Neuronal stem cell (in vitro differentiated cells): ENCODE measurements at regions not wholly inside any gene's neighbourhood (a gene's known extent, or its start where the extent isn't known, plus 50 kb on each side); places are given as distances from the start of the nearest gene placed in this dataset.

Experiments used
- DNase-seq: peaks from one replicate; pipeline ENCODE4 v3.0.0-alpha.2; 2013; ENCODE audit warnings: low spot score
- H2AFZ ChIP-seq: one replicate; pipeline ENCODE4 v1.6.1; 2013; ENCODE audit warnings: mild to moderate bottlenecking, low read length, inconsistent platforms
- H2AK5ac ChIP-seq: 2 replicates; pipeline ENCODE4 v1.6.1; 2013; ENCODE audit warnings: low read depth, mild to moderate bottlenecking, inconsistent platforms, low read length, moderate library complexity, mixed read lengths
- H2BK120ac ChIP-seq: 2 replicates; pipeline ENCODE4 v1.6.1; 2013; ENCODE audit warnings: low read depth, mild to moderate bottlenecking, inconsistent platforms, low read length, moderate library complexity, mixed read lengths
- H2BK12ac ChIP-seq: one replicate; pipeline ENCODE4 v1.6.1; 2013; ENCODE audit warnings: low read length, inconsistent platforms
- H2BK15ac ChIP-seq: 2 replicates; pipeline ENCODE4 v1.6.1; 2013; ENCODE audit warnings: mild to moderate bottlenecking, low read length, inconsistent platforms, mixed read lengths
- H2BK5ac ChIP-seq: one replicate; pipeline ENCODE4 v1.6.1; 2013; ENCODE audit warnings: inconsistent platforms, mild to moderate bottlenecking, low read length, moderate library complexity
- H3K14ac ChIP-seq: one replicate; pipeline ENCODE4 v1.6.1; 2013; ENCODE audit warnings: low read length, inconsistent platforms
- H3K18ac ChIP-seq: 2 replicates; pipeline ENCODE4 v1.6.1; 2013; ENCODE audit warnings: low read length, inconsistent platforms
- H3K23ac ChIP-seq: 2 replicates; pipeline ENCODE4 v1.6.1; 2013; ENCODE audit warnings: low read depth, mild to moderate bottlenecking, mixed read lengths, low read length, inconsistent platforms; ENCODE audit not compliant: poor library complexity
- H3K27ac ChIP-seq: replicated peaks from 3 replicates; pipeline ENCODE4 v1.5.1; 2013; ENCODE audit warnings: low read length, inconsistent platforms
- H3K27me3 ChIP-seq, 3 experiments: 2 replicates each; pipeline ENCODE4 v1.6.1; 2013; ENCODE audit warnings: low read length in 3 of 3, mild to moderate bottlenecking in 2 of 3, inconsistent platforms in 1 of 3, low read depth in 1 of 3, mixed read lengths in 1 of 3, moderate library complexity in 1 of 3; ENCODE audit not compliant: control insufficient read depth in 3 of 3, insufficient read depth in 3 of 3
- H3K36me3 ChIP-seq, 2 donors: replicated peaks in 1 of 2; 2 replicates each; pipeline ENCODE4 v1.6.1; 2013; ENCODE audit warnings: low read length in 2 of 2; ENCODE audit not compliant: control insufficient read depth in 2 of 2, insufficient read depth in 2 of 2
- H3K4ac ChIP-seq: 2 replicates; pipeline ENCODE4 v1.6.1; 2013; ENCODE audit warnings: inconsistent platforms, mild to moderate bottlenecking, low read length, moderate library complexity
- H3K4me1 ChIP-seq, 2 donors: 1 replicate in 1 of 2; 2 replicates in 1 of 2; pipeline ENCODE4 v1.6.1; 2013; ENCODE audit warnings: low read length in 2 of 2, low read depth in 1 of 2; ENCODE audit not compliant: control insufficient read depth in 2 of 2, insufficient read depth in 1 of 2
- H3K4me2 ChIP-seq: one replicate; pipeline ENCODE4 v1.6.1; 2013; ENCODE audit warnings: mild to moderate bottlenecking, low read length, inconsistent platforms; ENCODE audit not compliant: insufficient read depth, poor library complexity, severe bottlenecking
- H3K4me3 ChIP-seq, 2 donors: 2 replicates each; pipeline ENCODE4 v1.5.1; 2013; ENCODE audit warnings: low read length in 2 of 2, mild to moderate bottlenecking in 2 of 2, inconsistent platforms in 1 of 2, moderate library complexity in 1 of 2
- H3K79me1 ChIP-seq: one replicate; pipeline ENCODE4 v1.6.1; 2013; ENCODE audit warnings: low read depth, mild to moderate bottlenecking, inconsistent platforms, low read length, moderate library complexity
- H3K9ac ChIP-seq: one replicate; pipeline ENCODE4 v1.6.1; 2013; ENCODE audit warnings: mild to moderate bottlenecking, low read depth, low read length, inconsistent platforms; ENCODE audit not compliant: poor library complexity
- H3K9me3 ChIP-seq, 2 donors: replicated peaks in 1 of 2; 2 replicates each; pipeline versions ENCODE3 to v1.6.1; 2013; ENCODE audit warnings: low read length in 2 of 2, mild to moderate bottlenecking in 2 of 2, inconsistent platforms in 1 of 2, low read depth in 1 of 2, mixed read lengths in 1 of 2, moderate library complexity in 1 of 2; ENCODE audit not compliant: control insufficient read depth in 2 of 2, insufficient read depth in 1 of 2
- H4K8ac ChIP-seq: one replicate; pipeline ENCODE4 v1.6.1; 2013; ENCODE audit warnings: low read depth, mild to moderate bottlenecking, inconsistent platforms, low read length, moderate library complexity
- H4K91ac ChIP-seq: one replicate; pipeline ENCODE4 v1.6.1; 2013; ENCODE audit warnings: low read length, low read depth, mild to moderate bottlenecking, inconsistent platforms; ENCODE audit not compliant: poor library complexity
- WGBS, 2 donors: extraction: QIAGEN DNeasy Blood & Tissue Kit; methylation state at CpG; one replicate each; pipeline ENCODE4 v1.1.7; 2013; ENCODE audit warnings: missing lambda C conversion rate in 2 of 2, mixed read lengths in 1 of 2; ENCODE audit not compliant: insufficient read length in 2 of 2, insufficient replicate concordance in 1 of 2; ENCODE audit errors: extremely low coverage in 2 of 2; 5-methylcytosine and 5-hydroxymethylcytosine counted together

DNA sequence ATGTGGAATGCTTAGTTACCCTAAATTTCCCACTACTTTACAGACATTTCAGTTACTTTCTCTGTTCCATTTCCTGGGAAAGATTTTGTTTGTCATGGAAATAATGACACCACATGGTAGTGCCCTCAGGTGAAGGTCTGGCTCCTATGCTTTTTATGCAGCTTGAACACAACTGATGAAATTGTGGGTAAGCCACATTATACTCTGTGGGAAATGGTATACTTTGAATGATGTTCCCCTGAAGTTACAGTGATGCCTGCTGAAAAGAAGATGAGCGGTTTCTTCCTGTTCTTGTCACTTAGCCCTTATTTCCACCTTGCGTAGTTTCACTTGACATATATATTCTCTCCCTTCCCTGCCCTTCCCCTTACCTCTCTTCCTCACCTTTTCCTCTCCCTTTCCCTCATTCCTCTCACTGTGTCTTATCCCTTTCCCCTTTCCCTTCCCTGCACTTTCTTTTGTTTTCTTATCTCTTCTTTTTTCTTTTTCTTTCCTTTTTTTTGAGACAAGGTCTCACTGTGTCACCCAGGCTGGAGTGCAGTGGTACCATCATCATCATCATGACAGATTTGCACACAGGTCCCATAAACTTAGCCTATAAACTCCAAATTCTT lies 280.8 kb upstream of the IL12B start:
- Histone ChIP-seq H3K27ac (no peak overlapping the region), H3K4me1 (no peaks in the 10 kb centered on the region), H2AK5ac (no peak overlapping the region), H2BK12ac (no peak overlapping the region), H4K91ac (no peak overlapping the region), H3K4ac (no peak overlapping the region), H3K36me3 (no peaks in the 10 kb centered on the region), H3K9me3 (no peaks in the 10 kb centered on the region), H3K18ac (no peak overlapping the region), H3K23ac (no peak overlapping the region), H3K14ac (no peak overlapping the region), H3K9ac (no peak overlapping the region), H2BK120ac (no peak overlapping the region), H3K27me3 (no peaks in the 10 kb centered on the region), H3K4me3 (no peak overlapping the region), H4K8ac (no peak overlapping the region), H2AFZ (no peak overlapping the region), H2BK15ac (no peak overlapping the region), H3K4me2 (no peak overlapping the region), H3K79me1 (no peaks in the 10 kb centered on the region), H2BK5ac (no peak overlapping the region)
- DNase-seq = no peak
- WGBS, 2 donors = no CpG with 5 or more reads among the region's 2 CpGs

DNA sequence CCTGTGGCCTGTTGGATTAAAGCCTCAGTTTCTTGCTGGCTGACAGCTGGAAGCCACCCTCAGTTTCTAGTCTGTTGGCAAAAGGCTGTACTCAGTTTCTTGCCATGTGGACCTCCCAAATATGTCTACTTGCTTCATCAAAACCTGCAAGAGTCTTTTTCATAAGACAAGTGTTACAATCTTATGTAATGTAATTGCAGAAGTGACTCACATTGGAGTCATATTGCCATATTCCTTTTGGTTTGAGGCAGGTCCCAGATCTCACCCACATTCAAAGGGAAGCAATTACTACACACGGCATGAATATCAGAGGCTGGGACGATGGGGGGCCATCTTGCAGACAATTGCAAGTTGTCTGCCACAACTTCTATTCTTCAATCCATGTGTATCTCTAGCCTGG lies 286.7 kb upstream of the IL12B start:
- H3K9me3 ChIP-seq = no peaks in the 10 kb centered on the region
- H3K4me3 ChIP-seq = no peak overlapping the region
- H2BK5ac ChIP-seq = no peak overlapping the region
- no peak overlapping the region for H2BK120ac ChIP-seq
- no peak overlapping the region for H2AK5ac ChIP-seq
- H3K27ac ChIP-seq = no peak overlapping the region
- H2AFZ ChIP-seq = no peak overlapping the region
- no peaks in the 10 kb centered on the region for H3K27me3 ChIP-seq
- no peak overlapping the region for H2BK15ac ChIP-seq
- H3K23ac ChIP-seq = no peak overlapping the region
- no peak overlapping the region for H3K4me2 ChIP-seq
- no peak overlapping the region for H3K9ac ChIP-seq
- H2BK12ac ChIP-seq = no peak overlapping the region
- H3K18ac ChIP-seq = no peak overlapping the region
- H3K79me1 ChIP-seq = no peaks in the 10 kb centered on the region
- no peak overlapping the region for H4K91ac ChIP-seq
- no CpG with 5 or more reads among the region's 2 CpGs for WGBS, 2 donors
- no peak overlapping the region for H3K14ac ChIP-seq
- no peaks in the 10 kb centered on the region for H3K4me1 ChIP-seq
- no peak for DNase-seq
- H4K8ac ChIP-seq = no peak overlapping the region
- no peak overlapping the region for H3K4ac ChIP-seq
- H3K36me3 ChIP-seq = no peaks in the 10 kb centered on the region

DNA sequence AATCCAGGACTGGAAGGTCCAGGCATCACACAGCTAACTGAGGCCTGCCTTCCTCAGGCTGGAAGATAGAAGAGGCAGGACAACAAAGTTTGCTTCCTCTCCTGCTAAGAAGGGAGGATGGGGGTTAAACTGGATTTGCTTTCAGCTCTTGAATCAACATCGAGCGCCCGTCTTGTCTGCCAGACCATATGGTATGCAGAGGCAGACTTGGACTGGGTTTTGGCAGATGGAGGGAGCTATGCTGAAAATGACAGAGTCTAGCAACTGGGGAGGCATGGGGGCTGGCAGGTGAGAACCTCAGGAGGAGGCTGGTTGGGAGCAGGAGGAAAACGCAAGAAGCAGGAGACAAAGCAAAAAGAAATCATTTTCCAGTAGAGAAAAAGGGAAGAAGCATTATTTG lies 289.5 kb upstream of the IL12B start:
- Histone ChIP-seq H2AK5ac (no peak overlapping the region), H3K27me3 (no peaks in the 10 kb centered on the region)

DNA sequence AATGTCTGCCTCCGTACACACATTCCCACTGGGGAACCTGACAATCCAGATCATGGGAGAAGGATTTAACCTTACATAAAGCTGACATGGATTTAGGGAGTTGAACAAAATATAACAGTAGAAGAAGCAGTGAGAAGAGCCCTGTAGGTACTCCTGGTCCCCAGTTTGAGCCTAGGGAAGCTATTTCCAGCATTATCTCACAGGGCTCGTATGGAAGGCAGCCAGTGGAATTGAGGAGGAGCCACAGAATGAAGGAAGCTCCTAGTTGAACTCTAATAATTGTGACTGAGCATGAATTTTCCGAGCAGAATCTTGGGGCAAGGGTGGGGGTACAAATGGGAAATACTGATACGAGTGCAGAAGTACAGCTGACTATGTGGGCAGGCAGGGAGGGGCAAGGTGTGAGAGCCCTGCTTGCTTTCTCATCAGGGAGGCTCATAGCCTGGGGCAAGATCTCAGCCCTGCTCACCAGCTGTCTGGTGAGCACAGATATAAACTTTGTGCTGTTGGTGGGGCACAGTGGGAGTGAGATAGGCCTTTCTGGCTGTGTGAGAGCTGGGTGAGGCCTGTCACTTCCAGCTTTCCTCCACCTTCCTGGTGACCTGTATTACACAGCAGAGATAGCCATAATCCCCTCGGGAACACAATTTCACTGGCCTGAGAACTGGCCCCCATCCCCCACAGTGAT lies 290.7 kb upstream of the IL12B start:
- no peak overlapping the region for H3K4me3 ChIP-seq
- no peaks in the 10 kb centered on the region for H3K4me1 ChIP-seq
- no peak for DNase-seq

More for the DNA sequence above, 289.5 kb upstream of the IL12B start:
- no peak overlapping the region for H3K4ac ChIP-seq
- no peaks in the 10 kb centered on the region for H3K4me1 ChIP-seq
- H3K36me3 ChIP-seq = no peaks in the 10 kb centered on the region
- H3K9ac ChIP-seq = no peak overlapping the region
- no peak overlapping the region for H3K4me3 ChIP-seq
- no peaks in the 10 kb centered on the region for H3K79me1 ChIP-seq
- H2BK15ac ChIP-seq = no peak overlapping the region
- no peak overlapping the region for H3K27ac ChIP-seq
- no peak overlapping the region for H4K91ac ChIP-seq
- peak overlapping the region; percentile 52 for H3K18ac ChIP-seq
- no peak overlapping the region for H2BK120ac ChIP-seq
- H2AFZ ChIP-seq = no peak overlapping the region
- no peak overlapping the region for H2BK5ac ChIP-seq
- H3K4me2 ChIP-seq = no peak overlapping the region
- H3K23ac ChIP-seq = no peak overlapping the region
- no peaks in the 10 kb centered on the region for H3K9me3 ChIP-seq
- no peak overlapping the region for H2BK12ac ChIP-seq
- no CpG with 5 or more reads among the region's 4 CpGs for WGBS, 2 donors
- DNase-seq = no peak
- no peak overlapping the region for H3K14ac ChIP-seq
- no peak overlapping the region for H4K8ac ChIP-seq

More for the DNA sequence above, 290.7 kb upstream of the IL12B start:
- Histone ChIP-seq H3K36me3 (no peaks in the 10 kb centered on the region), H3K4ac (no peak overlapping the region), H2AK5ac (no peak overlapping the region), H3K4me2 (no peak overlapping the region), H3K79me1 (no peaks in the 10 kb centered on the region), H2BK12ac (no peak overlapping the region), H4K8ac (no peak overlapping the region), H4K91ac (no peak overlapping the region), H2BK15ac (no peak overlapping the region), H3K18ac (no peak overlapping the region), H2BK120ac (no peak overlapping the region), H3K27me3 (no peaks in the 10 kb centered on the region), H2AFZ (no peak overlapping the region), H3K9me3 (no peaks in the 10 kb centered on the region), H3K9ac (no peak overlapping the region), H3K27ac (no peak overlapping the region), H3K23ac (no peak overlapping the region), H2BK5ac (no peak overlapping the region), H3K14ac (no peak overlapping the region)
- WGBS, 2 donors = no CpG with 5 or more reads among the region's 5 CpGs
